ENCODE measurements at regions not wholly inside any gene's neighbourhood (a gene's known extent, or its start where the extent isn't known, plus 50 kb on each side); places are given as distances from the start of the nearest gene placed in this dataset.

GRCh38 chr14:94836849-94837248, 66.9 kb upstream of the GSC start:
- H3K4me3 ChIP-seq, result no peak overlapping the region
- H3K27ac ChIP-seq, result no peak overlapping the region
- ATAC-seq, result no peak
- peaks cover 0 to 6% (median 0%) of the 10 kb centered on the region in 9 donors for H3K27me3 ChIP-seq
- intact Hi-C loops (cut with DNase I), result no loop called here
- H3K9me3 ChIP-seq, result peaks cover 0 to 6% (median 0%) of the 10 kb centered on the region in 12 donors
- no peak for TF ChIP-seq POLR2A (IDR thresholded peaks at IDR 0.05)
- no peak for TF ChIP-seq CTCF (IDR thresholded peaks at IDR 0.05)
- no peaks in the 10 kb centered on the region for H3K4me1 ChIP-seq
- DNase-seq, result no peak
- 80 to 87% (median 80%) methylated on average over 2 of the region's 2 CpGs for WGBS, 4 donors
- H3K36me3 ChIP-seq, result no peaks in the 10 kb centered on the region

DNA sequence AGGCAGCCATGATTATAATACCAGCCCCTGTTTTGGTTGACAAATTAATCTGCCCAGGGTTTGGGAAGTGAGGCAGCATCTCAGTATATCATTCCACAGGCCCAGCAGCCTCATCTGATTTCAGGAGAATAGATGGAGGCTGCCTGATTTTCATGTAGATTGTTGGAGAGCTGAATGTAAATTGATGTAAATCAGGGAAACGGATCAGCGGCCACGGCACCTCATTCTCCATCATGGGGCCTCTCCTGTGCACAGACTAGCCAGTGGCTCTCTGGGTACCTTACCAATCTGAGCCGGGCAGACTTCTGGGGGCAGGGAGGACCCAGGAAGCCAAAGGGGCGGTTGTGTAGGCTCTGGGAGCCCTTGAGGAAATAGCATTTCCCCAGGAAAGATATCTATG, 63.7 kb upstream of the GSC start:
- Histone ChIP-seq H3K9me3 (peaks cover 0 to 6% (median 0%) of the 10 kb centered on the region in 12 donors), H3K36me3 (no peaks in the 10 kb centered on the region), H3K27ac (no peak overlapping the region), H3K4me1 (no peaks in the 10 kb centered on the region), H3K4me3 (no peak overlapping the region), H3K27me3 (no peaks in the 10 kb centered on the region)
- ATAC-seq (no peak), DNase-seq (no peak)
- intact Hi-C loops (cut with DNase I), result no loop called here
- WGBS, 4 donors, result 61 to 66% (median 63%) methylated on average over 5 of the region's 5 CpGs
- TF ChIP-seq POLR2A (IDR thresholded peaks at IDR 0.05), result no peak
- TF ChIP-seq CTCF (IDR thresholded peaks at IDR 0.05), result no peak

GRCh38 chr14:94831085-94831484, 61.2 kb upstream of the GSC start:
- Histone ChIP-seq H3K4me1 (peaks cover 0 to 15% (median 1%) of the 10 kb centered on the region in 12 donors), H3K4me3 (no peak overlapping the region), H3K9me3 (peaks cover 0 to 6% (median 0%) of the 10 kb centered on the region in 12 donors), H3K27ac (no peak overlapping the region), H3K36me3 (no peaks in the 10 kb centered on the region), H3K27me3 (no peaks in the 10 kb centered on the region)
- TF ChIP-seq CTCF (IDR thresholded peaks at IDR 0.05) (no peak), POLR2A (IDR thresholded peaks at IDR 0.05) (no peak)
- intact Hi-C loops (cut with DNase I), result no loop called here
- 39 to 91% (median 48%) methylated on average over 1 of the region's 1 CpG for WGBS, 4 donors
- ATAC-seq, result no peak
- DNase-seq, result no peak

DNA sequence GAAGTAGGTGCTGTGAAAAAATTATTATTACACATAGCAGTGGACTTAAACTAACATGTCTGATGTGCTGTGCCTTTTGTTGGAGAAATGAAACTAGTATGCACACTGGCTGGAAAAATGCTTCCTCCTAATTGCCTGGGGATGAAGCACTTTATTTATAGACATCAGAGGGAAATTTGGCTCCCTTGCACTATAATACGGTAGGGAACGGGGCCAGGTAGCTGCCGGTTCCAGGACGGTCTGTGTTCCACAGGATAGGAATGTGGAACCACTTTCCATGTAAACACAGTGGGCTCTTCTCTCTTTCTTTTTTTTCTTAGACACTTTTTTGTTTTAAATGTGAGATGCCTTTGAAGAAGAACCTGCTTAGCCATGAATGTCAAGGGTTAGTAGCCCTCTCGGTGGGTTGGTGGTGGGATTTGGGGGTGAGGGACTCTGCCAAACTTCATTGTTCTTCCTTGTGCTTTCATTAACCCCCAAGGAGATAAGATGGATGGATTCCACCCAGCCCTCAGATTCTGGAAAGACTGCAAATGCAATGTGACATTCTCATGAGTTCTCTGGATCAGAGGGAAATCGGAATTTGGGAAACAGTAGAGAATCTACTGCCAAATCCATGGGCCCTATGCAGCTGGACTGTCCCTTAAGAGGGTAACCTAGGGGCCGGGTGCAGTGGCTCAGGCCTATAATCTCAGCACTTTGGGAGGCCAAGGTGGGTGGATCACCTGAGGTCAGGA, 58.0 kb upstream of the GSC start:
- no peak for TF ChIP-seq POLR2A (IDR thresholded peaks at IDR 0.05)
- no peak for TF ChIP-seq CTCF (IDR thresholded peaks at IDR 0.05)
- Histone ChIP-seq H3K27me3 (peaks cover 0 to 5% (median 0%) of the 10 kb centered on the region in 9 donors), H3K4me3 (no peak overlapping the region), H3K9me3 (peaks cover 0 to 13% (median 0%) of the 10 kb centered on the region in 12 donors), H3K4me1 (peaks cover 0 to 15% (median 1%) of the 10 kb centered on the region in 12 donors), H3K27ac (peak overlapping the region in 1 of 12 donors; percentile 43), H3K36me3 (no peaks in the 10 kb centered on the region)
- intact Hi-C loops (cut with DNase I), result loop anchor here in 1 of 10 donors (5.0 kb wide), 1 partner anchor 374 kb away; no protein-coding TSS in a partner anchor
- DNase-seq (peak in 4 of 5 donors; percentile 21 to 53 (median 46)), ATAC-seq (peak; percentile 82 to 89 (median 87))
- 27 to 53% (median 28%) methylated on average over 7 of the region's 7 CpGs for WGBS, 4 donors
